ENCODE measurements at regions not wholly inside any gene's neighbourhood (a gene's known extent, or its start where the extent isn't known, plus 50 kb on each side); places are given as distances from the start of the nearest gene placed in this dataset.

DNA sequence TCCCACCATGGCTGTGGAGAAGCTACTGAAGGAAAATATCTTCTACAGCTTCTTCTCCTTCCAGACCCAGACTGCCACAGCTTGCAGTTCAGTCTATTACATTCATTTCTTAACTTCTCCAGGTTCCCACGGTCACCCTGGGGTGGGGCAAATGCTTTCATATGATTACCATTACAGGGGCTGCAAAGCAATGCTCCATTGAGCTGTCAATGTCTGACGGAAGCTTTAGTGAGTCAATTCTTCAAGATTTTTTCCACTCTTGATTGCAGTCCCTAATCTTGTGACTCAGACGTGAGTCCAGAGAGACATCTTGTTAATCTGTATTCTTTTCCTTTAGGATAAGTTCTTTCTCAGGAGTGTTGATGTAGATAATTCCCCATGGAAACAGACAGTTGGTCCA is 233.4 kb upstream of the DDI1 start:
- TF ChIP-seq EZH2 (IDR thresholded peaks at IDR 0.05; ENCODE audit: borderline replicate concordance) = no peak
- TF ChIP-seq, protein P1, sequence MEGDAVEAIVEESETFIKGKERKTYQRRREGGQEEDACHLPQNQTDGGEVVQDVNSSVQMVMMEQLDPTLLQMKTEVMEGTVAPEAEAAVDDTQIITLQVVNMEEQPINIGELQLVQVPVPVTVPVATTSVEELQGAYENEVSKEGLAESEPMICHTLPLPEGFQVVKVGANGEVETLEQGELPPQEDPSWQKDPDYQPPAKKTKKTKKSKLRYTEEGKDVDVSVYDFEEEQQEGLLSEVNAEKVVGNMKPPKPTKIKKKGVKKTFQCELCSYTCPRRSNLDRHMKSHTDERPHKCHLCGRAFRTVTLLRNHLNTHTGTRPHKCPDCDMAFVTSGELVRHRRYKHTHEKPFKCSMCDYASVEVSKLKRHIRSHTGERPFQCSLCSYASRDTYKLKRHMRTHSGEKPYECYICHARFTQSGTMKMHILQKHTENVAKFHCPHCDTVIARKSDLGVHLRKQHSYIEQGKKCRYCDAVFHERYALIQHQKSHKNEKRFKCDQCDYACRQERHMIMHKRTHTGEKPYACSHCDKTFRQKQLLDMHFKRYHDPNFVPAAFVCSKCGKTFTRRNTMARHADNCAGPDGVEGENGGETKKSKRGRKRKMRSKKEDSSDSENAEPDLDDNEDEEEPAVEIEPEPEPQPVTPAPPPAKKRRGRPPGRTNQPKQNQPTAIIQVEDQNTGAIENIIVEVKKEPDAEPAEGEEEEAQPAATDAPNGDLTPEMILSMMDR (IDR thresholded peaks at IDR 0.05; ENCODE audit: poor library complexity) = no peak
